ENCODE measurements at regions not wholly inside any gene's neighbourhood (a gene's known extent, or its start where the extent isn't known, plus 50 kb on each side); places are given as distances from the start of the nearest gene placed in this dataset.
"Not testable (repeated sequence)": the region's sequence is repeated elsewhere in the genome, so short reads cannot be mapped to it uniquely, and the experiment has no call there.

- H3K4me3 ChIP-seq (replicated peaks; ENCODE audit: insufficient read depth, low read length) = no peak overlapping the region
- no peaks in the 10 kb centered on the region for H3K27me3 ChIP-seq (ENCODE audit: insufficient read depth, poor library complexity, severe bottlenecking)
- no peak overlapping the region for H3K27ac ChIP-seq (replicated peaks)
- TF ChIP-seq POLR2AphosphoS5 (IDR thresholded peaks at IDR 0.05; ENCODE audit: low read depth) (no peak), REST (IDR thresholded peaks at IDR 0.05; ENCODE audit: insufficient replicate concordance, low read depth) (no peak), SPI1 (IDR thresholded peaks at IDR 0.05; ENCODE audit: borderline replicate concordance, low read depth) (no peak), GABPA (IDR thresholded peaks at IDR 0.05; ENCODE audit: low read depth) (no peak)
- TF ChIP-seq, protein P1, sequence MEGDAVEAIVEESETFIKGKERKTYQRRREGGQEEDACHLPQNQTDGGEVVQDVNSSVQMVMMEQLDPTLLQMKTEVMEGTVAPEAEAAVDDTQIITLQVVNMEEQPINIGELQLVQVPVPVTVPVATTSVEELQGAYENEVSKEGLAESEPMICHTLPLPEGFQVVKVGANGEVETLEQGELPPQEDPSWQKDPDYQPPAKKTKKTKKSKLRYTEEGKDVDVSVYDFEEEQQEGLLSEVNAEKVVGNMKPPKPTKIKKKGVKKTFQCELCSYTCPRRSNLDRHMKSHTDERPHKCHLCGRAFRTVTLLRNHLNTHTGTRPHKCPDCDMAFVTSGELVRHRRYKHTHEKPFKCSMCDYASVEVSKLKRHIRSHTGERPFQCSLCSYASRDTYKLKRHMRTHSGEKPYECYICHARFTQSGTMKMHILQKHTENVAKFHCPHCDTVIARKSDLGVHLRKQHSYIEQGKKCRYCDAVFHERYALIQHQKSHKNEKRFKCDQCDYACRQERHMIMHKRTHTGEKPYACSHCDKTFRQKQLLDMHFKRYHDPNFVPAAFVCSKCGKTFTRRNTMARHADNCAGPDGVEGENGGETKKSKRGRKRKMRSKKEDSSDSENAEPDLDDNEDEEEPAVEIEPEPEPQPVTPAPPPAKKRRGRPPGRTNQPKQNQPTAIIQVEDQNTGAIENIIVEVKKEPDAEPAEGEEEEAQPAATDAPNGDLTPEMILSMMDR (IDR thresholded peaks at IDR 0.05; ENCODE audit: insufficient read depth, low read length) = no peak
- no peak for DNase-seq (ENCODE audit: low read depth in 1 of 2, low spot score in 1 of 2)
Observed at GRCh38 chrX:76509775-76510174, 82.3 kb downstream of the MAGEE1 start.

GRCh38 chrX:76517544-76517943 lies 90.0 kb downstream of the MAGEE1 start:
- no peak for DNase-seq (ENCODE audit: low read depth in 1 of 2, low spot score in 1 of 2)
- TF ChIP-seq SPI1 (IDR thresholded peaks at IDR 0.05; ENCODE audit: borderline replicate concordance, low read depth) (no peak), REST (IDR thresholded peaks at IDR 0.05; ENCODE audit: insufficient replicate concordance, low read depth) (no peak), GABPA (IDR thresholded peaks at IDR 0.05; ENCODE audit: low read depth) (no peak), POLR2AphosphoS5 (IDR thresholded peaks at IDR 0.05; ENCODE audit: low read depth) (no peak)
- TF ChIP-seq, protein P1 (IDR thresholded peaks at IDR 0.05; ENCODE audit: insufficient read depth, low read length) = no peak
- no peak overlapping the region for H3K4me3 ChIP-seq (replicated peaks; ENCODE audit: insufficient read depth, low read length)

DNA sequence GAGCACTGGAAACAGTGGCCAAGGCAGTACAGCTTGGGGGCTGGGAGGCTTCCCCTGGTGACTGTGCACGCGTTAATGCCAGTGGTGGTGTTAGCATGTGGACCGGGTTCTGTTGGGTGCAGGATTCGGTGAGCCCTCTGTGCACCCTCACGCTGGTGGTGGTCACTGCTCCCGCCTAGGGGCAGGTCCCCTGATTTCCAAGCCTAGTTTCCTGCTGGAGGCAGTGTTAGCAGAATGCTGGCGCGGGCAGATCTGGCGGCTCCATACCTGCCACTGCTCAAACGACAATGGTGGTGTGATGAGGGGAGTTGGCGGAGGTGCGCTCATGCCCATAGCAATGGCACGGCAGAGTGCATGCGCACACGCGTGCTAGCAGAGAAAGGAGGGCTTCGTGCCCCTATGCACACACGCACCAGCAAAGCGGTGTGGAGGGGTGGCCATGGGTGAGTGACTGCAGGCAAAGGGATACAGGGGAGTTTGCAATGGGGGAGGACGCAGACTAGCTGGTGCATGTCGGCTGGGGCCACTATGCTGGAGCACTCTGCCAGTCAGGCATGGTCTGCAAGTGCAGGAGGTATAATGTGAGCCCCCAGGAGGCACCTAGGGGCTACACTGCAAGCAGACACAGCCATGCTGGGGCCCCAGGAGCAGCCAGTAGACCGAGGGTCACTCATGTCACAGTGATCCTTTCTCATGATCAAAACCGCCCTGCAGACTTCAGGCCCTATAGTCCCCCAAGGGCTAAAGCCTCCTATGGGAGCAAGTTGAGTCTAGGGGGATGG lies 93.0 kb downstream of the MAGEE1 start:
- H3K27me3 ChIP-seq (ENCODE audit: insufficient read depth, poor library complexity, severe bottlenecking) = no peaks in the 10 kb centered on the region
- H3K27ac ChIP-seq (replicated peaks) = no peak overlapping the region
- H3K4me3 ChIP-seq (replicated peaks; ENCODE audit: insufficient read depth, low read length) = no peak overlapping the region
- TF ChIP-seq GABPA (IDR thresholded peaks at IDR 0.05; ENCODE audit: low read depth) (no peak), SPI1 (IDR thresholded peaks at IDR 0.05; ENCODE audit: borderline replicate concordance, low read depth) (no peak)
- TF ChIP-seq, protein P1 (IDR thresholded peaks at IDR 0.05; ENCODE audit: insufficient read depth, low read length) = no peak
- DNase-seq (ENCODE audit: low read depth in 1 of 2, low spot score in 1 of 2) = no peak

More at GRCh38 chrX:76517544-76517943, 90.0 kb downstream of the MAGEE1 start:
- H3K27ac ChIP-seq (replicated peaks) = no peak overlapping the region
- H3K27me3 ChIP-seq (ENCODE audit: insufficient read depth, poor library complexity, severe bottlenecking) = no peaks in the 10 kb centered on the region

DNA sequence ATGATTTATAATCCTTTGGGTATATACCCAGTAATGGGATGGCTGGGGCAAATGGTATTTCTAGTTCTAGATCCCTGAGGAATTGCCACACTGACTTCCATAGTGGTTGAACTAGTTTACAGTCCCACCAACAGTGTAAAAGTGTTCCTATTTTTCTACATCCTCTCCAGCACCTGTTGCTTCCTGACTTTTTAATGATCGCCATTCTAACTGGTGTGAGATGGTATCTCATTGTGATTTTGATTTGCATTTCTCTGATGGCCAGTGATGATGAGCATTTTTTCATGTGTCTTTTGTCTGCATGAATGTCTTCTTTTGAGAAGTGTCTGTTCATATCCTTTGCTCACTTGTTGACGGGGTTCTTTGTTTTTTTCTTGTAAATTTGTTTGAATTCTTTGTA lies 108.2 kb downstream of the MAGEE1 start:
- not testable (repeated sequence) for H3K27ac ChIP-seq (replicated peaks); H3K4me3 ChIP-seq (replicated peaks; ENCODE audit: insufficient read depth, low read length); H3K27me3 ChIP-seq (ENCODE audit: insufficient read depth, poor library complexity, severe bottlenecking); DNase-seq (ENCODE audit: low read depth in 1 of 2, low spot score in 1 of 2)

Measured in HL-60 (cell line).